Neural progenitor cell (in vitro differentiated cells): ENCODE measurements at regions not wholly inside any gene's neighbourhood (a gene's known extent, or its start where the extent isn't known, plus 50 kb on each side); places are given as distances from the start of the nearest gene placed in this dataset.

Experiments used
- EZH2phosphoT487 ChIP-seq: fragments of 200-600 bp; sonication (generic); IDR thresholded peaks from 2 replicates; pipeline ENCODE4 v1.6.1; 2017; ENCODE audit warnings: antibody characterized with exemption
- TF ChIP-seq, protein P1 (sequence below): fragments of 200-600 bp; sonication (generic); IDR thresholded peaks from 2 replicates; pipeline ENCODE4 v1.5.1; 2017; ENCODE audit warnings: antibody characterized with exemption, mild to moderate bottlenecking

DNA sequence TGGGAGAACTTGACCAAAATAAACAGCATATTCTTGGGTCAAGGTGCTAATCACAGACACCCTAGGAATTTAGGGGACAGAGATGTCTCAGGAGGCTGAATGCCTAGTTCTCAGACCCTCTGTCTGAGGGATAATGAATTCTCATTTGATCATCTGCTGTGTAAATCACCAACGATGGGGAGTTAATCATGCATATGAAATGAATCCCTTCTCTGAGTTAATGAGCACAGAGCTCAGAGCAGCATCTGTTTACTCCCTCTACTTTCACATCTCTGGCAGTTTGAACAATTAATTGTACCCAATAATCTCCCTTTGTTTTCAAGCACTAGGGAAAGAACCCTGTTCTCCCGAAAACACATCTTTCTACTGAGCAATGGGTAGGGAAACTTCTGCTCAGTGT, 129.4 kb upstream of the SRRM4 start:
- TF ChIP-seq, protein P1, sequence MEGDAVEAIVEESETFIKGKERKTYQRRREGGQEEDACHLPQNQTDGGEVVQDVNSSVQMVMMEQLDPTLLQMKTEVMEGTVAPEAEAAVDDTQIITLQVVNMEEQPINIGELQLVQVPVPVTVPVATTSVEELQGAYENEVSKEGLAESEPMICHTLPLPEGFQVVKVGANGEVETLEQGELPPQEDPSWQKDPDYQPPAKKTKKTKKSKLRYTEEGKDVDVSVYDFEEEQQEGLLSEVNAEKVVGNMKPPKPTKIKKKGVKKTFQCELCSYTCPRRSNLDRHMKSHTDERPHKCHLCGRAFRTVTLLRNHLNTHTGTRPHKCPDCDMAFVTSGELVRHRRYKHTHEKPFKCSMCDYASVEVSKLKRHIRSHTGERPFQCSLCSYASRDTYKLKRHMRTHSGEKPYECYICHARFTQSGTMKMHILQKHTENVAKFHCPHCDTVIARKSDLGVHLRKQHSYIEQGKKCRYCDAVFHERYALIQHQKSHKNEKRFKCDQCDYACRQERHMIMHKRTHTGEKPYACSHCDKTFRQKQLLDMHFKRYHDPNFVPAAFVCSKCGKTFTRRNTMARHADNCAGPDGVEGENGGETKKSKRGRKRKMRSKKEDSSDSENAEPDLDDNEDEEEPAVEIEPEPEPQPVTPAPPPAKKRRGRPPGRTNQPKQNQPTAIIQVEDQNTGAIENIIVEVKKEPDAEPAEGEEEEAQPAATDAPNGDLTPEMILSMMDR = no peak
- TF ChIP-seq EZH2phosphoT487 = no peak
